ENCODE measurements at regions not wholly inside any gene's neighbourhood (a gene's known extent, or its start where the extent isn't known, plus 50 kb on each side); places are given as distances from the start of the nearest gene placed in this dataset.

DNA sequence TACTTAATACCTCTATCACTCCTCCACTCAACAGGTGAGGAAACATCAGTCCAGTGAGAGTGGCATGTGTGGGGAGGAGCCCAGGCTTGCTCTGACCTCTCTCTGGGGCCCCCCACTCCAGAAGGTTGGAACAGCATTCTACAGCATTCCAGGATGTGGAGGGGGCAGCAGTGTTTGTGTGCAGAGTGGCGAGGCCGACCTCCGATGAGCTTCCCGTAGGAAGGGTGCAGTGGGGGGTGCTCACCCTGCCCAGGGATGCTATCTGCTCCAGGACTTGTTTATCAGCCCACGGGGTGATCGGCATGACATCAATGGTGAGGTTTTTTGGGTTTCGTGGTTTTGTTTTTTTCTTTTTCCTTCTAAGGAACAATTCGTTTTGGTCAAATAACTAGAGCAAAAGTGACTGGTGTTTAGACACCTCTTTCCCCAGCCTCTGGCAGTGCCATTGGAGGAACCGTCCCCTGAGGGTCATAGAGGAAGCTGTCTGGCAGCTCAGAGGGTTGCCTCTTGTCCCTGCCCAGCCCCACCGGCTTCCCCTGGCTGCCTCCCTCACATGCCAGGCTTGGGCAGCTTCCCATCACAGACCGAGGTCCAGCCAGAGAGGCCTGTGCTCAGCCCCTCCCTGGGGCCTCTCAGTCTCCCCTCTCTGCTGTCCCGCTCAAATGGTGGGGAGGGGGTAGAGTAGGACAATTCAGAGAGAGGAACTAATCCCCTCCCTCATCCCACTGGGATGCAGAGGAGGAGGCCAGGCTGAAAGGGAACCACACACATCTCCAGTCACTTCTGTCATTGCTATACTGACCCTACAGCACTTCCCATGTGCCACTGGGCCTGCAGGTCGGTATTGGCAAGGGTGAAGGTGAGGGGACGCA lies 96.5 kb downstream of the ZFP36L2 start:
- DNase-seq: no peak

DNA sequence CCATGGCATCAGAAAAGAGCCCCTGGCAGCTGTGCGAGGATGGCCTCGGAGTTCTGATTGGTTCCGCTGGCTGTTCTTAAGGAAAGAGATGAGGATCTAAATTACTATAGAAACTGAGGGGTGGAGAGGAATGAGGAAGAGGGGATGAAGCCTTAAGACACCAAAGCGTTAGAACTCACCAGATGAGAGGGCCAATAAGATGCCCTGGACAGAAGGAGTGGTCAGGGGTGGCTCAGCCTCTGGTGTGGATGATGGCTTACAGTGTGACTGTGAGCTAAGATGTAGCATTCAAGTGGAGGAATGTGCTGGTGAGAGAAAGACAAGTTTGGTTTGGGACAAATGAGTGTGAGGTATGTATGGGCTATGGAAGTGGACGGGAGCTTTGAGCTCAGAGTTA lies 97.8 kb downstream of the ZFP36L2 start:
- no peak for DNase-seq

DNA sequence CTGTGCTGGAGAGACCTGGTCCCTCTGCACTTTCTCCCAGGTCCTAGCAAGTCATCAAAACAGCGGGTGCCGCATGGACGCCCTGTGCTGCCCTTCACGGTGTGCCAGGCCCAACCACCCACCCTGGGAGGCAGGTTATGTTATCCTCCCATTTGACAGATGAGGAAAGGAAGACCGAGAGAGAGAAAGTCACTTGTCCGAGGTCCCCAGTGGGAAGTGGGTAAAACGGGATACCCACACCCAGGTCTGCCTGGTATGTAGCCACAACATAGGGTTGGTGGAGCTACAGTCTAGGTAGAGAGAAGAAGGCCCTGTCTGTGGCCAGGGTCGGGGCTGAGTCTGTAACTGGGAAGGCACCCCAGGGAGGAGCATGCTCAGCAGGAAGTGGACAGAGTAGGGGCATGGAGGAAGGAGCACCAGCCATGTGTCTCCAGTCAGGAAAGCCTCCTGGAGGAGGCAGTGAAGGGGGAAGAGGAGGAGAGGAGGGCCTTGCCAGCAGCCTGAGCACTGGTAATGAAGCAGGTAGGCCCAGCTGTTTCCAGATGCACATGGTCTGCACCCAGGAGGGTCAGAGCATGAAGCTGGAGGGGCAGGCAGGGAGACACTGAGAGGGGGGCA lies 98.4 kb downstream of the ZFP36L2 start:
- DNase-seq: no peak

DNA sequence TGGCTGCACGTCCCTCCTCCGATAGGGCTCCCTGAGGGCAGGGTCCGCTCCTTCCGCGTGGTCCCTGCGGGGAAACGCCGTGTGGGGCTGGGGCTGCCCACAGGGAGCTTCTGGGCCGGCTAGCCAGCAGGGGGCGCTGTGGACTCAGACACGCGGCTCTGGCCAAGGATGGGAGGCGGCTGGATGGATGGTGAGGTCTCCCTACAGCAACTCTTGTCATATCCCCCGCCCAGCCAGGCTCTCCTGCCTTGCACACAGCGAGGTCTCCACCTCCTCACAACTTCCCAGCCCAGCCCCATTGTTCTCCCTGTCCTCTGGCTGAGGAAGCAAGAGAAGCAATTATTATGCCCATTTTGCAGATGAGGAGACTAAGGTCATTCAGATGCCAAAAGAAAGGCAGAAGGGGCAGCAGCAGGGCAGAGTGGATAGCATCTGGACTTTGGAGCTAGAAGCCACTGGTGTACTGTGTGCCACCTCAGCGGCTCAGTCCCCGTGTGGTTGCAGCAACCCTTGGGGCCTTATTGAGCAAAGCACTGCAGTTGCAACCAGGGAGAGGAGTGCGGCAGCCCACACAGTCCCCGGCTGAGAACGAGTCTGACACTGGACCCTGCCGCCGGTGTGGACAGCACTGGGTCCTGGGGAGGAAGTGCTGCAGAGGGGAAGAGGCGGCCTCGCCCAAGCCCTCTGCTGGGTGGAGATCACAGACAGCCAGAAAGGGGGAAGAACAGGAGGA lies 99.0 kb downstream of the ZFP36L2 start:
- DNase-seq: no peak

DNA sequence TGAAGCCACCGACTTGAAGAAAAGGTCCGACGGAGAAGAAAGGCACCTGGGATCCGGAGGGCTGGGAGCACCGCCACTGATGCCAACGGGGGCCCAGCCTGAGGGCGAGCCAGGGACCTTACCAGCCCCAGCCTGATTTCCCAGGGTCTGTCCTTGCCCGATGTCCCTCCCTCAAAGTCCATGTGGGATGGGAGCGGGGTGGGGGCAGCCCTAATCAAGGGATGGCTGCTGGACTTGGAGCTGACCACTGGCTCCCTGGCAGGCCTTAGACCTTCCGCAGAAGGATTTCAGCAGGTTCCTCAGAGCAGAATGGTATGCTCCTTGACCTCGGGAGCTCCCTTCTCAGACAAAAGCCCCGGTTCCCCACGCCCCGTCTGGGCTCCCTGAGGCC lies 99.6 kb downstream of the ZFP36L2 start:
- DNase-seq: no peak

DNA sequence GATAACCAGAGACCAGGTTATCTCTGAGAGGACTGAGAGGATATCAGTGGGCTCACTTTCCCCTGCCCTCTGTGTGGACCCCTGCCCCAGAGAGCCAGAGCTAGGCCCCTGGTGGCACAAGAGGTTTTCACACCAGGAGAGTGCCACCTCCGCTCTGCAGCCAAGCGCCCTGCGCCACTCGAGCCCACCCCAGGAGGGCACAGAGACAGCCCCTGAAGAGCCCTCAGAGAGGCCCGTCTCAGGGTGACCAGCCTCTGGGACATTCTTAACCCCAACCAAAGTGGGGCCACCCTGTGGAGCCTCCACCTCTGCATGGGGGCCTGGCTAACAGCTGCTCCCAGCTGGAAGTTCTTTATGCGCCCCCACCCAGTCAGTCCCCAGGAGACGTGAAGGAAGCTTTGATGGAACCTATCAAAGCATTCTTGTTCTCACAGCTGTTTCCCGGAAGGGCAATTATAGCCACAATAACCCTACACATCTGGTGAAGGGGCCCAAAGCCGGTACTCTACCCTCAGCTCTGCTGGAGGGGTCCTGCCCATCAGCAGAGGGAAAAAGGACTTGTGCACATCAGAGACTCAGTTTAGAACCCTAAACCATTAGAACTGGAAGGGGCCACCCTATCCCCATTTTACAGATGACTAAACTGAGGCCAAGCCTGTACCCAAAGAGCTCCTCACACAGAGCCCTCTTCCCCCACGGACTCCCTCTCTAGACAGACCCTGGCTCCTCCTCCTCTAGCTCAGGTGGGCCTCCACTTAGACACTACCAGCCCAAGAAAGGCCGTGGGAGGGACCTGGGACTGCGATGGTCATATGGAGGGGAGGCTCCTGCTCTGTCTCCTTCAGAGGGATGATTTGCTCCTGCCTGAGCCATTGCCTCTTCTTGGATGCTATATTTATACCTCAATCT lies 101.1 kb downstream of the ZFP36L2 start:
- no peak for DNase-seq

DNA sequence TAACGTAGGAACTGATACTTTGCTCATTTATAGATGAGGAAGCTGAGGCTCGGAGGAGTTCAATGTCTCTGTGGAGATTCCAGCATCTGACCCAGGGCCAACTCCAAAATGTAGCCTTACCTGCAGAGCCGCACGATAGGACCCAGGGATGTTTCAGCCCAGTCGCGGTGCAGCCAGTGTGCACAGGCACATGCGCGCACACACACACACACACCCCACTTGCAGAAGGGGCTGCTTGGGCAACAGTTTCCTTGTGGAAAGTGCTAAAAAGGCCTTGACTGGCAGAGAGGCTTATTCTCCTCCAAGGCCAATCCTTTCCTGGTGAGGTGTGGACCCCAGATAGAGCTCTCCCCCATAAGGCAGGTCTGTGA lies 101.7 kb downstream of the ZFP36L2 start:
- no peak for DNase-seq

DNA sequence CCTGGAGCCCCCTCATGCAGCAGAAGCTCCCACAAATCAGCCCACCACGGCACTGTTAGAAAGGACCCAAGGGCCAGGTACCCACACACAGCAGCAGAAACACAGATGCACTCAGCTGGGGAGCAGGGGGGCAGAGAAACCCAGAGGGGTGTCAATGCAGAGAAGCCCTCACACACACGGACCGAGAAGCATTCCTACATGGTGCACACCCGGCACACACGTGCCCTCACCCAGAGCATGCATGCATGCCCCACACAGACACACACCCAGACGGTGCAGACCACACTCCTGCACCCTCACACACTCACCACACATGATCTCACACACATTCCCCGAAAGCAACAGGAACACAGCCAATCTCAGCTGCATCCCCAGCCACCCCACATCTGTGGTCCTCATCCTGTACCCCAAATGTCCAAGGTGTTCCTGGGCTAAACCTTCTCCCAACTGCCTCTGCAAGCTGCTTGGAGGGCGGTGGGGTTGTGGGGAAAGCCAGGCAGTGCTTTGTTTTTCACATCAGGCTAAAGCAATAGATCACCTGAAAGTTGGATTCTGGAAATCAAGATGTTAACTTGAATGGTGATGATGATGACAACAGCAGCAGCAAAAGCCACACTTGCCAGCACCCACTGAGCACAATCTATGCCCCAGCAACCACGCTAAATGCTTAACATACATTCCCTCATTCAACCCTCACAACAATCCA lies 102.3 kb downstream of the ZFP36L2 start:
- DNase-seq: no peak

DNA sequence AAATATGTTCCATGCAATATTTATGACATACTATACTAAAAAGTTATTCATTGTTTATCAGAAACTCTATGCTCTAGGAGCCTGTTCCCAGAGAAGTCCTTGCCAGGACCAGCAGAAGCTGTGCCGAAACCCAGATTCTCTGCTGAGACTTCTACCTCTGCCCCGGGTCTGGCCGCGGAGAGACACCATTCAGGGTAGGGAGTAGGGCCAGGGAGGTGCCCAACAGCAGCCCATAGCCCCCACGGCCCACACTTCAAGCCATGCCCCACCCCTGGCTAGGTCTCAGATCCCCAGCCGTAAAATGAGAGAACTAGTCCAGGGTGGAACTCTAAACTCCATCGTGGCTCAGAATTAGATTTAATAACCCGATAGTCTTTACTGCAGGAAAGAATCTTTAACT lies 102.9 kb downstream of the ZFP36L2 start:
- no peak for DNase-seq

DNA sequence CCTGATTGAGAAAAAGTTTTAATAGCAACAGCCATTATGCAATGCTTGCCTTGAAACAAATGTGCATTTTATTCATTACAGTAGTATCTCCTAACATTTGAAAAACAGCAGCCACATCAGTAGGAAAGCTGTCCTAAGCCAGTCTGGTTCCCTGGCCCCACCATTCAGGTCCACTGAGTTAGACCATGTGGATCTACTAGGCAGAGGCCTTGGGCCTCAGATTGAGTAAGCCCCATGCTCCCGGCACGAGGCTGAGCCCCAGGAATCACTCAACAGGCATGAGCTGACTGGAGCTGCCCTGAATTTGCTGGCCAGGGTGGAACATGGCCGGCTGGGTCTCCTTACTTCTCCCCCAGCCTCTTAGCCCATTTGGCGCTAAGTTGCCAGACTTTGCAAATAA lies 103.4 kb downstream of the ZFP36L2 start:
- DNase-seq: no peak

DNA sequence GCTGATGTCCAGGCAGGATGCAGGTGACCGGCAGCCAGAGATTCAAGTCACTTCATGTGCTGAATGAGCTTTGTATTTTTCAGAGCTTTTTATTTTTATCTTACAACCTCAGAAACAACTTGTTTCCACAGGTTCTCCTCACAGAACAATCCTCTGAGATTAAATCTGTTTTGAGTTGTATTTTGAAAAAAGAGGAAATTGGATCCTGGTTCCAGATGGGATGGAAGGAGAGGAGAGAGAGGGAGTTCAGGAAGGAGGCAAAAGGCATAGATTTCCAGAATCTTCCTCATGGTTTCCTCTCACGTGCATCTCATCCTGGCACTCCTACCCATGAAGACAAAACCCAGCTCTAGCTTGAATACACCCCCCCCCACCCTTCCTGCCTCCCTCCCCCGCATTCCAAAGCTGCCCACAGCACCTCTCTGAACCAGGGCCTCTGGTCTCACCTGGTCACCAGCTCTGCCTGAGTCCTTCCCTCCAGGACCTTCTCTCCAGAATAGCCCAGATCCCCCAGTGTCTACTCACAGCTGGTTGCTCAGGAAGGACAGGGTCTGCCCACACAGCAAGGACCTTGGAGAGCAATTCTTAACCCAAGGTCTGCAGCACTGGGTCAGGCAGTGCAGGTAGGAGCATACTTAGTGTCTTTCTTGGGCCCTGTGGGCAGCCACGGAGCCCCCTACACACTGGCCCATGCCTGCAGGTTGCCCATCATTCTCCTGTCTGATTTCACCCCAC lies 104.7 kb downstream of the ZFP36L2 start:
- no peak for DNase-seq

DNA sequence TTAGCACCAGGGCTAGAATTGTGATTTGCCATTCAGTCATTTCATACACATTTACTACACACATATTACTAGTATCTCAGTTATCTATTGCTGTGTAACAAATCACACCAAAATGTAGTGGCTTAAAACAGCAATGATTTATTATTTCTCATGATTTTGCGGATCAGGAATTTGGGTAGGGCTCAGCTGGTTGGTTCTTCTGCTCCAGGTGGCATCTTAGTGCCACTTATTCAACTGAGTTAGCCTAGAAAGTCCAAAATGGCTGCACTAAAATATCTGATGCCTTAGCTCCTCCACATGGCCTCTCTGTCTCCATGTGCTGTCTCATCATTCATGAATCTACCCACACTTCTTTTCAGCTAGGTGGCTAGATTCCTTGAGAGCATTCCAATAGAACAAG lies 107.1 kb downstream of the ZFP36L2 start:
- no peak for DNase-seq

DNA sequence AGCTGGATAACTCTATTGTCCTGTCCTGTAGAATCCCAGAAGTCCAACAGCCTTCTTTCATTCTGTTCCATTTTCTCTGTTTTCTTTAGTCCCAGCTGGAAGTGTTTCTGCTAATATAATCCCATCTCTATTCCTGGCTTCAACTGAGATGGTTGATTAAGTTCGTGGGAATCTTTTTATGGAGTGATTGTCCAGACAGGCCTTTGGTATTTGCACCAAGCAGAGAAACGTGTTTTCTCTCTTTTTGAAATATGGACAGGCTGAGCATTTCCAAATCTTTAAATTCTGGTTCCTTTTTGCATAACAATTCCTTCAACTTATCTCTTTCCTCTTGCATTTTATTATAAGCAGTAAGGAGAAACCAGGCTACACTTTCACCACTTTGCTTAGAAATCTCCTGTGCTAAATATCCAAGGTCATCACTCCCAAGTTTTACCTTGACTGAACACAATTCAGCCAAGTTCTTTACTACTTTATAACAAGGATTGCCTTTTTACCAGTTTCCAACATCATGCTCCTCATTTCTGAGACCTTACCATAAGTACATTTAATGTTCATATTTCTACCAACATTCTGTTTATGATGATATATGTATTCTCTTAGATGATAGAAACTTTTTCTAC lies 108.8 kb downstream of the ZFP36L2 start:
- no peak for DNase-seq

DNA sequence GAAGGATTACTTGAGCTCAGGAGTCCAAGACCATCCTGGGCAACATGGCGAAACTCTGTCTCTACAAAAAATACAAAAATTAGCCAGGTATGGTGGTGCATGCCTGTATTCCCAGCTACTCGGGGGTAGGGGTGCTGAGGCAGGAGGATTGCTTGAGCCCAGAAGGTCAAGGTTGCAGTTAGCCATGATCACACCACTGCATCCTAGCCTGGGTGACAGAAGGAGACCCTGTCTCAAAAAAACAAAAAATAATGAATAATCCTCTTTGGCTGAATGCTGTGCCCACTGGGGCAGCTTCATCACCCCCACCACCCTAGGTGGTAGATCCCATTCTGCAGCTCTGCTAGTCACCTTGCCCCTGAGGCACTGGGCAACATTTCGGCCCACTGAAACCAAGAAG lies 109.4 kb downstream of the ZFP36L2 start:
- DNase-seq: no peak

DNA sequence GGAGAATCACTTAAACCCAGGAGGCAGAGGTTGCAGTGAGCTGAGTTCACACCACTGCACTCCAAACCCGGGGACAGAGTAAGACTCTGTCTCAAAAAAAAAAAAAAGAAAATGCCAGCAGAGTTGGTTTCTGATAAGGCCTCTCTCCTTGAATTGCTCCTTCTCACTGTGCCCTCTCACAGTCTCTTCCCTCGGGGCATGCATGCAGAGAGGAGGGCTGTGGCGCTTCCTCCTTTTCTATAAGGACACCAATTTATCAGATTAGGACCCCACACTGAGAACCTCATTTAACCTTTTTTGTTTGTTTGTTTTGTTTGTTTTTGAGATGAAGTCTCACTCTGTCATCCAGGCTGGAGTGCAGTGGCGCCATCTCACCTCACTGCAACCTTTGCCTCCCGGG lies 110.5 kb downstream of the ZFP36L2 start:
- no peak for DNase-seq

DNA sequence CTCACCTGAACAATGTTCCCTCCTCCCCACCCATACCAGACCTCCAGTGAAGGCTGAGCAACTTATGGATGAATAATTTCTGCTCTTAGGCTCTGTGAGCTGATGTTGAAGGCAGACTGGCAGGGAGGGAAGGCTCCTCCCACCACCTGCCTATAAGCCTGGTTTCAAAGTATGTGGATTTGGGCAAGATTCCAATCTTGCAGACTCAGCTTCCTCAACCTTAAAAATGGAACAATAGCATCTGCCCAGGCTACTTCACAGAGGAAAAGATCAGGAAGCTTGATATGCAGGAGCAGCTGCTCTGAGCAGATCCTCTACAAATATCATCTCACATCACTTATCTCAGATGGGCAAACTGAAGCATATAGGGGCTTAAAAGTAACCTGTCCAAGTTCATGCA lies 112.2 kb downstream of the ZFP36L2 start:
- DNase-seq: no peak

DNA sequence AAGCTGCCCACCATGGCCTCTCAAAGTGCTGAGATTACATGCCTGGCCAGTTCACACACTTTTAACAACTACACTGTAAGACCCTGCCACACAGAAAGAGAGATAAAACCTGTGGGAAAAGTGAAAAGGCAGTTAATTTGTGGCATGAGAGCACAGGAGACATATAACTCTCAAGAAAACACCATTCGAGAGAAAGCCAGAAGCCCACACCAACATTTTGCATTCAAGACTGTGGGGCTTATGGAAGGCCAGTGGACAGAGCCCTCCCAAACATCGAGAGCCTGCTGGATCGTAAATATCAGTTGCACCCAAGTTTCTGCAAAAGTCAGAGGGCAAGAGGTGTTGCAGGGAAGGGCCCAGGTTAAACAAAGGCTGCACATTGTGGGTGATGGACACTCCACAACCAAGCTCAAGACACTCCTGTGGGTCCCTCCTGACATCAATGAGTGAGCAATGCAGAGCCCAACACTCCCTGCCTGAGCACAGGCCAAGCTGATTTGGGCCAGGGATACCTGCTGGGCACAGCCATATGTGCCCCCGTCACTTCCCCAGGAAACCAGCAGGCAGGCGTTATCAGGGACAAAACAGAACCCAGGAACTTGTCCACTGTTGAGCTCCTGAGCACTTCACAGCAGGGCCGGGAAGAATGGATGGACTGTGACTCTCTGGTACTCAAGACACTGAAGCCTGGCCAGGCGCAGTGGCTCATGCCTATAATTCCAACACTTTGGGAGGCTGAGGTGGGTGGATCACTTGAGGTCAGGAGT lies 114.4 kb downstream of the ZFP36L2 start:
- no peak for DNase-seq

DNA sequence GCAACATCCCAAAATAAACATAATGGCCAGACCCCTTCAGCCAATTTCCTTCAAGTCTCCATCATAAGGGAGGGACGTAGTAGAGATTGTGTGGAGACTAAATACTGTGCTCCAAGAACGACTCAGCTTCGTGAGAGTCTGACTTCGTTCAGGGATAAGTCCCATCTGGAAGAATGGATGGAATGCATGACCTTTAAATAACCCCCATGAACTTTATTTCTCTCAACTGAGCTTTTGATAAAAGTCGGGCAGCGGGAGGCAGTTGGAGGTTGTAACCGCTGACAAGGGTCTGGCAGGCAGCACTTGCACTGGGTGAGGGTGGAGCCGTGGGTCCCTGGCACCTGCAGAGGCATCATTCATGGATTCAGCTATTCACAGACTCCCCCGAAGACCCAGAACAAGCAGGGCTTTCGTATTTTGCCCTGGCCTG lies 115.9 kb downstream of the ZFP36L2 start:
- DNase-seq: peak; percentile 72

DNA sequence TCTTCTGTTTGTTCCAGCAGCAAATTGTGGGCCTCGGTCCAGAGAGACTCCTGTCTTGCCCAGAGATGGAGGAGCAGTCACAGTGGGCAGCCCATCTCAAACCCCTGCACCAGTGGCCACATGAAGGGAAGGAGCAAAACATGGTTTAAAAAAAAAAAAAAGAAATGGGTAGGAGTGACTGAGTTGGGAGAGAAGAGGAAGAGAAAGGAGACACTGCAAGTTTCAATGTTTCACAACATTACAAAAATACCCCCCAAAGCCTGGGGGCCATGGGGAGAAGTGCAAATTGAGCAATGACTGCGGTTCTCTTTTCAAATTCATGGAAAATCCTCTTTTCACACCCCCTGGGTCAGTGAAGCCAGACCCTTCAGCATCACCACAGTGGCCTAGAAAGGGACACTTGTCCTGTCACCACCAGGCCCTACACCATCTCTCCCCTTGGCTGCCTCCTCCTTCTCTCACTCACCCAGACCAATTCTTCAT lies 117.1 kb downstream of the ZFP36L2 start:
- no peak for DNase-seq

Measured in muscle of arm (tissue), 1 donor.